H1 (cell line): ENCODE measurements at regions not wholly inside any gene's neighbourhood (a gene's known extent, or its start where the extent isn't known, plus 50 kb on each side); places are given as distances from the start of the nearest gene placed in this dataset.

Source experiments
- CTCF ChIA-PET: fragments of 300-600 bp; sonication (Branson Sonifier 250); formaldehyde crosslinking; loops from one replicate; lab custom pipeline; 2021; ENCODE audit not compliant: partially characterized antibody; lab: Charles Lee
- POLR2A ChIA-PET: fragments of 300-600 bp; sonication (Branson Sonifier 250); formaldehyde crosslinking; loops from one replicate; lab custom pipeline; 2021; ENCODE audit warnings: inconsistent platforms; ENCODE audit not compliant: partially characterized antibody; lab: Charles Lee
- DNase-seq, 2 experiments: peaks; one replicate each; pipeline versions ENCODE4 v3.0.0 to v3.0.0-alpha.2; 2010 to 2022; ENCODE audit warnings: low spot score in 2 of 2, low read depth in 1 of 2, mixed read lengths in 1 of 2
- FAIRE-seq: peaks from 2 replicates; lab custom pipeline; 2011; peaks lifted over from hg19 to GRCh38; lab: Jason Lieb, UNC
- H2AFZ ChIP-seq: 2 replicates; pipeline ENCODE4 v1.8.1; 2012; ENCODE audit warnings: low read length, inconsistent platforms
- H2AK5ac ChIP-seq: 2 replicates; pipeline ENCODE4 v1.6.1; 2013; ENCODE audit warnings: low read depth, low read length
- H2BK120ac ChIP-seq: replicated peaks from 2 replicates; pipeline ENCODE3; 2013; ENCODE audit warnings: low read depth, low read length, inconsistent platforms
- H2BK12ac ChIP-seq: 2 replicates; pipeline ENCODE4 v1.6.1; 2013; ENCODE audit warnings: low read depth, low read length
- H2BK15ac ChIP-seq: 2 replicates; pipeline ENCODE4 v1.6.1; 2013; ENCODE audit warnings: low read length
- H2BK20ac ChIP-seq: 2 replicates; pipeline ENCODE4 v1.6.1; 2013; ENCODE audit warnings: low read length
- H2BK5ac ChIP-seq: 2 replicates; pipeline ENCODE4 v1.6.1; 2013; ENCODE audit warnings: low read depth, low read length
- H3K14ac ChIP-seq: 2 replicates; pipeline ENCODE4 v1.6.1; 2013; ENCODE audit warnings: inconsistent platforms; ENCODE audit not compliant: insufficient read length
- H3K18ac ChIP-seq: 2 replicates; pipeline ENCODE4 v1.6.1; 2013; ENCODE audit warnings: low read length; ENCODE audit errors: extremely low read depth
- H3K23ac ChIP-seq: 2 replicates; pipeline ENCODE4 v1.6.1; 2013; ENCODE audit warnings: inconsistent platforms; ENCODE audit not compliant: insufficient read length
- H3K23me2 ChIP-seq: 2 replicates; pipeline ENCODE4 v1.6.1; 2013; ENCODE audit warnings: low read depth, low read length
- H3K27ac ChIP-seq: 2 replicates; pipeline ENCODE4 v1.6.1; 2011; ENCODE audit warnings: low read depth, low read length, inconsistent platforms
- H3K27me3 ChIP-seq, 4 experiments: replicated peaks in 1 of 4; 1 replicate in 1 of 4; 2 replicates in 3 of 4; pipeline versions ENCODE4 v1.6.1 to v1.8.1; 2011 to 2013; ENCODE audit warnings: low read length in 3 of 4, mild to moderate bottlenecking in 3 of 4, inconsistent platforms in 2 of 4, mixed read lengths in 2 of 4, moderate library complexity in 1 of 4; ENCODE audit not compliant: control insufficient read depth in 3 of 4, insufficient read depth in 3 of 4; ENCODE audit errors: extremely low read depth in 1 of 4
- H3K36me3 ChIP-seq, 4 experiments: 2 replicates each; pipeline versions ENCODE4 v1.6.1 to v1.8.1; 2011 to 2013; ENCODE audit warnings: mild to moderate bottlenecking in 4 of 4, low read length in 3 of 4, moderate library complexity in 2 of 4, control low read depth in 1 of 4, inconsistent platforms in 1 of 4; ENCODE audit not compliant: insufficient read depth in 4 of 4, control insufficient read depth in 2 of 4
- H3K4ac ChIP-seq: replicated peaks from 2 replicates; pipeline ENCODE3; 2013; ENCODE audit warnings: low read length, low read depth, mixed read lengths, inconsistent platforms; ENCODE audit not compliant: insufficient read length
- H3K4me1 ChIP-seq, 4 experiments: replicated peaks in 1 of 4; 1 replicate in 1 of 4; 2 replicates in 3 of 4; pipeline versions ENCODE4 v1.6.1 to v1.8.1; 2011 to 2013; ENCODE audit warnings: low read length in 3 of 4, inconsistent platforms in 2 of 4, mixed read lengths in 1 of 4; ENCODE audit not compliant: insufficient read depth in 4 of 4, control insufficient read depth in 3 of 4
- H3K4me2 ChIP-seq, 2 experiments: 2 replicates each; pipeline versions ENCODE4 v1.6.1 to v1.8.1; 2011 to 2013; ENCODE audit warnings: low read depth in 2 of 2, low read length in 2 of 2, control low read depth in 1 of 2, inconsistent platforms in 1 of 2, mild to moderate bottlenecking in 1 of 2; ENCODE audit not compliant: insufficient read depth in 1 of 2
- H3K4me3 ChIP-seq, 4 experiments: fragments of 200-600, 300-600 bp in 1 of 4; sonication (generic), shearing (Covaris generic), sonication (Bioruptor Twin) in 1 of 4; 2 replicates each; pipeline versions ENCODE4 v1.5.1 to v1.8.1; 2011 to 2016; ENCODE audit warnings: low read length in 4 of 4, low read depth in 3 of 4, control low read depth in 2 of 4, inconsistent platforms in 2 of 4, mild to moderate bottlenecking in 2 of 4, mixed read lengths in 1 of 4, moderate library complexity in 1 of 4; ENCODE audit not compliant: insufficient read depth in 2 of 4; ENCODE audit errors: extremely low read depth in 1 of 4
- H3K56ac ChIP-seq: replicated peaks from 2 replicates; pipeline ENCODE3; 2013; ENCODE audit warnings: low read depth, mild to moderate bottlenecking, mixed read lengths, low read length, inconsistent platforms; ENCODE audit not compliant: insufficient read length
- H3K79me1 ChIP-seq: 2 replicates; pipeline ENCODE4 v1.6.1; 2013; ENCODE audit warnings: low read depth, low read length, control low read depth
- H3K79me2 ChIP-seq, 2 experiments: 2 replicates each; pipeline versions ENCODE4 v1.6.1 to v1.8.1; 2012 to 2013; ENCODE audit warnings: low read length in 2 of 2, mild to moderate bottlenecking in 2 of 2, inconsistent platforms in 1 of 2; ENCODE audit not compliant: insufficient read depth in 2 of 2, control insufficient read depth in 1 of 2
- H3K9ac ChIP-seq, 4 experiments: replicated peaks in 1 of 4; 1 replicate in 1 of 4; 2 replicates in 3 of 4; pipeline versions ENCODE4 v1.6.1 to v1.8.1; 2011 to 2013; ENCODE audit warnings: low read depth in 3 of 4, low read length in 3 of 4, control low read depth in 2 of 4, mild to moderate bottlenecking in 2 of 4, moderate library complexity in 2 of 4, inconsistent platforms in 1 of 4; ENCODE audit errors: extremely low read depth in 1 of 4
- H3K9me3 ChIP-seq, 2 experiments: 2 replicates each; pipeline versions ENCODE4 v1.6.1 to v1.8.1; 2012 to 2013; ENCODE audit warnings: mild to moderate bottlenecking in 2 of 2, moderate library complexity in 2 of 2, control low read depth in 1 of 2, inconsistent platforms in 1 of 2, low read depth in 1 of 2, low read length in 1 of 2, mixed read lengths in 1 of 2; ENCODE audit not compliant: insufficient read depth in 2 of 2
- H4K20me1 ChIP-seq, 2 experiments: replicated peaks in 1 of 2; 2 replicates each; pipeline versions ENCODE3 to v1.8.1; 2011 to 2013; ENCODE audit warnings: inconsistent platforms in 2 of 2, low read length in 2 of 2, mild to moderate bottlenecking in 1 of 2; ENCODE audit not compliant: insufficient read depth in 2 of 2, control insufficient read depth in 1 of 2
- H4K5ac ChIP-seq: 2 replicates; pipeline ENCODE4 v1.6.1; 2013; ENCODE audit warnings: low read length, low read depth, mixed read lengths, inconsistent platforms; ENCODE audit not compliant: insufficient read length
- H4K8ac ChIP-seq: 2 replicates; pipeline ENCODE4 v1.8.0; 2013; ENCODE audit warnings: mild to moderate bottlenecking, moderate library complexity, low read length, inconsistent platforms; ENCODE audit not compliant: insufficient read depth; ENCODE audit errors: extremely low read depth
- H4K91ac ChIP-seq: replicated peaks from 2 replicates; pipeline ENCODE3; 2013; ENCODE audit warnings: low read length, mixed read lengths, inconsistent platforms; ENCODE audit not compliant: insufficient read length
- CBX8 ChIP-seq: fragments of 300-800, 300-1000 bp; sonication (generic); IDR thresholded peaks from 2 replicates; pipeline ENCODE4 v1.7.1; 2016; ENCODE audit warnings: low read depth, low read length, borderline replicate concordance
- EP300 ChIP-seq, 2 experiments: IDR thresholded peaks; 1 replicate in 1 of 2; 2 replicates in 1 of 2; pipeline ENCODE4 v1.6.1; 2011 to 2012; ENCODE audit warnings: low read depth in 2 of 2, low read length in 2 of 2, mild to moderate bottlenecking in 2 of 2, borderline replicate concordance in 1 of 2, inconsistent platforms in 1 of 2, moderate library complexity in 1 of 2
- SUZ12 ChIP-seq: fragments of 200-600 bp; sonication (generic); IDR thresholded peaks from 2 replicates; pipeline ENCODE4 v1.6.1; 2012; ENCODE audit warnings: mild to moderate bottlenecking, inconsistent platforms, low read length, moderate library complexity, mixed read lengths
- WGBS, 2 experiments: shearing (Covaris generic) in 1 of 2; methylation state at CpG; one replicate each; pipeline versions ENCODE4 v1.1.6 to v1.1.7; 2013 to 2015; ENCODE audit warnings: low lambda C conversion rate in 2 of 2, mixed read lengths in 2 of 2, inconsistent platforms in 1 of 2, low coverage in 1 of 2, missing lambda C conversion rate in 1 of 2; ENCODE audit not compliant: insufficient replicate concordance in 2 of 2, insufficient coverage in 1 of 2, insufficient read length in 1 of 2; ENCODE audit errors: extremely low coverage in 1 of 2, missing lambda C conversion rate in 1 of 2; 5-methylcytosine and 5-hydroxymethylcytosine counted together

DNA sequence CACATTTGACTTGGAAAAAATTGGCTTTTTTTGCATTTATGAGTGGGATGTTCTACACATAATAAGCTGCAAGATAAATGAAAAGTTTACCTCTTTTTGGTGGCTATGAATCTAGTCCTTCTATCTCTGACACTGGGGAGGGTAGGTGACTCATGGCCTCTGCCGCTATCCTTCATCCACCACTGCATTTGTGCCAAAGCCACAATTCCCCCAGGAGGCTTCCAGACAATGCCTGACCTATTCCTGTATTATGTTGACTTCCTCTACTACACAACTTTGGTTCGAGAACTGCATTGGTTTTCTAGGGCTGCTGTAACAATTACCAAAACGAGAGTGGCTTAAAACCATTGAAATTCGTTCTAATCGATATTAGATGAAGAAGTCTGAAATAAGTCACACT, 245.6 kb downstream of the TRAM1L1 start:
- Histone ChIP-seq H3K4me1 (no peaks in the 10 kb centered on the region), H3K56ac (no peak overlapping the region), H3K14ac (no peak overlapping the region), H3K79me2 (no peaks in the 10 kb centered on the region), H2BK15ac (no peak overlapping the region), H3K9me3 (no peaks in the 10 kb centered on the region), H2BK20ac (no peak overlapping the region), H4K20me1 (no peaks in the 10 kb centered on the region), H4K91ac (no peak overlapping the region), H4K5ac (no peak overlapping the region), H3K36me3 (no peaks in the 10 kb centered on the region), H3K27me3 (no peaks in the 10 kb centered on the region), H3K23ac (no peak overlapping the region), H3K18ac (no peak overlapping the region), H2BK5ac (no peak overlapping the region), H3K4me2 (no peak overlapping the region), H3K23me2 (no peaks in the 10 kb centered on the region), H2AFZ (0 out of 2 replicates have a peak overlapping the region, but pooled peaks have one; percentile 23), H3K9ac (no peak overlapping the region), H2BK120ac (no peak overlapping the region), H3K79me1 (no peaks in the 10 kb centered on the region), H4K8ac (no peak overlapping the region), H2AK5ac (no peak overlapping the region)
- FAIRE-seq (no peak), DNase-seq (no peak)
- WGBS, 2 experiments: 100% methylated on average over 5 of the region's 5 CpGs; no CpG with 5 or more reads in 1 of the 2 experiments
- POLR2A ChIA-PET: no interaction called here
- no peak for TF ChIP-seq EP300 (IDR thresholded peaks at IDR 0.05; ENCODE audit: borderline replicate concordance in 1 of 2, low read depth in 2 of 2, low read length in 2 of 2)
- no peak for TF ChIP-seq CBX8
- no peak for TF ChIP-seq SUZ12
- TF ChIP-seq, all 59 proteins: peak for 0
- Histone ChIP-seq H3K4ac (no peak overlapping the region), H3K4me3 (no peak overlapping the region), H2BK12ac (no peak overlapping the region), H3K27ac (no peak overlapping the region)
- CTCF ChIA-PET: no interaction called here
